HuH-7.5 (cell line): ENCODE measurements at regions not wholly inside any gene's neighbourhood (a gene's known extent, or its start where the extent isn't known, plus 50 kb on each side); places are given as distances from the start of the nearest gene placed in this dataset.

Source experiments
- DNase-seq: peaks from one replicate; pipeline ENCODE4 v3.0.0; 2011; ENCODE audit warnings: low spot score

DNA sequence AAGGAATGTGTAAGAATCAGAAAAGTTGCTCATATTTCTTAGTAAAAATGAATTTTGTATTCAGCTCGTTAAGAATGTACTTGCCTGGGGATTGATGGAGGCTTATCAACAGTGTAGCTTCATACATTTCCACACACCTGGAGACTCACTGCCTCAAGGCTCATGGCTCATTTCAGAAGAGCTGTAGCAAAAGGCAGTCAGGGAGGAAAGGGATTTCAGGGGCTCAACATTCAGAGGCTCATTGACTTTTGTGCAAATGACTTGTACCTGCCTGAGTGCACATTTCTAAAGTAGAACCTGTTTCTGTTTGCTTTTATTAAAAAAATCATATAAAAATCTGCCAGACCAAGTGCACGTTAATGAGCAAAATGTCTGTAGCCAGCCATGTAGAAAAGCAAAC lies 304.4 kb downstream of the KCNS3 start:
- no peak for DNase-seq

- no peak for DNase-seq
Measured at GRCh38 chr2:18180912-18181311, 302.4 kb downstream of the KCNS3 start.

DNA sequence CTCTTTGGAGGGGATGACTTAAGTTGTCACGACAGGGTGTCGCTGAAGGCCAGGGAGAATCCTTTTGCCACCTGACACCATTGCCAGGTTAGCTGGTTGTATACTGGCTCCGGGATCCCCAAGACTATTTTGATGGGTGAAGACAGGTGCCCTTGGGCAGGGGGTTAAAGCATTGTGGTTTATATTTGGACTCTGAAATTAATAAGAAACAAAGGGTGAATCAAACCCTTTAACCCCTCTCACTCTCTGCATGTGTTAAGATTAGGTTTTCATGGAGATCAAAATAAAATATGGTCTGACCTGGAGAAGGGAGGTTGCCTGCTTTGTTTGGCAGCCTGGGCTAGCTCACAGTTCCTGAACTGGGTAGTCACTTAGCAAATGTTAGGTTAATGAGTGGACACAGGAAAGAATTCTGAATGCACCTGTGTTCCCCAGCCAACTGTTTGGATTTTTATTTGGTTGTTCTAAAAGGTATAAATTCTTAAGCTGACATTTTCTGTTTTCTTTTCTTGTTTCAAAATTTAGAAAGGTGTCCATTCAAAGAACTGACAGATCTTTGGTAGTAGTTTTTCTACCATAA lies 301.7 kb downstream of the KCNS3 start:
- DNase-seq, result no peak

DNA sequence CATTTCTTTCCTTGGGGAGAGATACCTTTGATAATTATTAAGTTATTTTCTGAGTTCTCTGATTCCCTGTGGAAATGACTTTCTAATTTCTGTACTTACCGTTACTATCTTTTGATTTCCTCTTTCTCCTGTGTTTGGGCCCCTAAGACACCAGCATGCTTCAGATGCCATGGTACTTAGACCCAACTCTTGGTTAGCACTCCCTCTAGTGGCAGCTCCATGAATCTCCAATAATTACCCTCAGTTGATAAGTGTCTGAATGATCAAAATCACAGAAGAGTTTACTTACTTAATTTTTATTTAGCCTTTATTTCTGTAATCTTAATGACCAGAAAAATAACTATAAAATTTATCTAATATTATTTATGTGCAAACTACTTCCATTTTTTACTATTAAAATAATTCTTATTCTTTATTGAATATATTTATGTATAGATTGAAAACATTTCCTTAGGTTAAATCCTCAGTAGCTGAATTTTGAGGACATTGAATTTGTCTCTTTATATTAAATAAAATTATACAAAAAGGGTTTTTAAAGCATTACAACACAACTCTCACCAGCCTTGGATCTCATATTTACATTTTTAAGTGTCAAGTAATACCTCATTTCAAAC lies 300.4 kb downstream of the KCNS3 start:
- DNase-seq, result peak; percentile 10

DNA sequence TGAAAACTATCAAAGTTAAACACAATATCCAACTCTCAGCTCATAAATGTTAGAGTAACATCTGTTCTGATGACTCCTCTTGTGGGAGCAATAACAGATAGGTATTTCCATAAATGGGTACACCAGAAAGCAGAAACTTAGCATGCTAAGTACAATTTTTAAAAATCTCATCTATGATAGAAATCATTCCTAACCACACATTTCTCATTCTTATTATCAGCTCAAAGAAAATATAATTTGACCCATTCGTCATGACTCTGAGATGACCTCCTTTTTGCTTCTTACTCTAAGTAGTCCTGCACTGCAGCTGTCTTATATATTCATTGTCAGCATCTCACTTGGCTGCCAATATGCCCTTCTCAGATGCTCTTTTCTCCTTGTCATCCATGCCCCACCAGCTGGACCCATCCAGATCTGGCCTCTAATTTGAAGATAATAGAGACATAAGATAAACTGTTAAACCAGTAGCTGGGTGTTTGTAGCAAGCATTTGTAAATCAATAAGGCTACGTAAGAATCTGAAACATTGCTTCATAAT lies 298.3 kb downstream of the KCNS3 start:
- no peak for DNase-seq

DNA sequence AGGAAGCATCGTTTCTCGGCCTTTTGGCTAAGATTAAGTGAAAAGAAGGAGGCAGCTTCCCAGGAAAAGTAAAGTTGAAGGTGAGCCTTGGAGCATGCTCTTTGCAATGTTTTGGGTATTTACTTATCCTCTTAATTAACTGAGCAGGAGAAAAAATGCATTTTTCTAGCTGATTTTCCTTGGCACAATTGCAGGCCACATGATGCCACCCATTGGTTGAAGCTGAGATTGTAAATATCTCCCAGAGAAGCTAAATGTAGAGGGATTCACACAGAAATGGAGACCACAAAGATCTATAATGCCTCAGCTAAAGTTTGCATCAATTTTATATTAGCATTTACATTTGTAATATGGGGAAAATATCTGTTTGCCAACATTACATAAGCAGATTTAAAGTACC lies 294.1 kb downstream of the KCNS3 start:
- no peak for DNase-seq

GRCh38 chr2:18171191-18172139 lies 293.0 kb downstream of the KCNS3 start:
- no peak for DNase-seq

GRCh38 chr2:18170642-18171041 lies 292.2 kb downstream of the KCNS3 start:
- DNase-seq, result no peak

- DNase-seq, result no peak
Measured at GRCh38 chr2:18169893-18170175, 291.4 kb downstream of the KCNS3 start.

DNA sequence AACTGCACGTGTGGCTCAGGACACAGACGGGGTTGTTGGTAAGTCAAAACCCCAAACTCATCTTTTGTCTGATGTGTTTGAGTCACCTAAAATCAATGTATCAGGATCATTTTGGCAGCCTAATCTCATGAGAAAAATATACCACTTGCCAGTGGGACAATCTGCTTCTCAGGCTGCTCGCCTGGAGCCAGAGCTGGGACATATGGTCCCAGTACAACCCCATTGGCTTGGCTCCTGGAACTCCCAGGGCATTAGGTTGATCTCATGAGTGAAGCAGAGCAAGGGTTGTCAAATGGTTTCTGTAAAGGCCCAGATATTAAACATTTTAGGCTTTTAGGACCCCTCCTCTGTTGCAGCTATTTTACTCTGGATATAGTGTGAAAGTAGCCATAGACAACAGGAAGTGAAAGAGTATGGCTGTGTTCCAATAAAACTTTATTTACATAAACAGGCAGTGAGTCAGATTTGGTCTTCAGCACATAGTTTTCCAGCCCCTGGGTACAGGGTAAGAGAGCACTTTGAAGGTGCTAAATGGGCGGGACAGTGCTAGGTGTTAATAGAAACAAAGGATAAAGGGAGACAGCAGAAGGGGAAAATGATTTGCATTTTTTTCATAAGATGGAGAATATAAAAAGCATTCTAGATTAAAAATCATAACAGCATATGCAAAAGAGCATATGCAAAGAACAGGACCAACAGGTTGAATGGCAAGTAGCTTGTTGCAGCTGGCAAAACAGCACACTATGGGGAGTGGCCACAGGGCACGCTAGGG lies 290.8 kb downstream of the KCNS3 start:
- no peak for DNase-seq

DNA sequence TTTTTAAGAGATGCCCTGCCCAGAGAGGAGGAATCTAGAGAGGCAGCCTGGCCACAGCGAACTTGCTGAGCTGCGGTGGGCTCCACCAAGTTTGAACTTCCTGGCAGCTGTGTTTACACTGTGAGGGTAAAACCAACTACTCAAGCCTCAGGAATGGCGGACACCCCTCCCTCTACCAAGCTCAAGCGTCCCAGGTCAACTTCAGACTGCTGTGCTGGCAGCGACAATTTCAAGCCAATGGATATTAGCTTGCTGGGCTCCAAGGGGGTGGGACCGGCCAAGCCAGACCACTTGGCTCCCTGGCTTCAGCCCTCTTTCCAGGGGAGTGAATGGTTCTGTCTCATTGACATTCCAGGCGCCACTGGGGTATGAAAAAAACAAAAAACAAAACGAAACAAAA lies 289.4 kb downstream of the KCNS3 start:
- no peak for DNase-seq

GRCh38 chr2:18161681-18162080 lies 283.2 kb downstream of the KCNS3 start:
- no peak for DNase-seq

GRCh38 chr2:18159896-18160295 lies 281.4 kb downstream of the KCNS3 start:
- no peak for DNase-seq

DNA sequence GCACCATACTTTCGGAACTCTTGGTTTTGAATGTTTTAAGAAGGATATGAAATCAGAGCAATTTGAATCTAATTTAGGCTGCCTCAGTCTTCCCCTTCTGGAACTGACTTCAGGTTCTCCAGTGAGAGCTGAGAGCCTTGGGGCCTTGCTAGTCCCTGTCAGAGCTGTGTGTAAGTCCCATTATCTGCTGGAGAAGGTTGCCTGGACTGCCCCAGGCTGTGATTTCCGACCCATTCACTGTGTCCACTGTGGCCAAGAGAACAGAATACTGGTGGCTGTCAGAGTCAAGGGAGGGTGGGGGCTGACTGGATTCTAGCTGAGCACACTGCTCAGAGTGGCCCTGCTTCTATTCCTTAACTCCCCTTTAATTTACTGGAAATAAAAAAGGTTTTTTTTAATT lies 278.0 kb downstream of the KCNS3 start:
- no peak for DNase-seq

DNA sequence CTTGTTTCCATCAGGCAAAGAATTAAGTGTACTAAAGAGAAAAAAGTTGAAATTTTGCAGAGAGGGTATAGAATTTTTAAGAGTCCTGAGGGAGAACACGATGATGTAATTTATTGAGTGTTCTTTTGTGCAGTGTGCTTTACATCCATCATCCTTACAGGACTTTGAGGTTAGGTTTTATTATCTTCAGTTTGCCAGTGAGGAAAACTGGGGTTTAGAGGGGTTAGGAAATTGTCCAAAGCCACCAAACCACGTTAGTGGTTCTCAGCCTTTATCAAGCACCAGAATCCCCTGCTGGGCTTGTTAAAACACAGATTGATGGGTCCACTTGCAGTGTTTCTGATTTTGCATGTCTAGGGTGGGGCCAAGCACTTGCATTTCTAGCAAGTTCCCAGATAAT lies 277.5 kb downstream of the KCNS3 start:
- DNase-seq, result no peak

DNA sequence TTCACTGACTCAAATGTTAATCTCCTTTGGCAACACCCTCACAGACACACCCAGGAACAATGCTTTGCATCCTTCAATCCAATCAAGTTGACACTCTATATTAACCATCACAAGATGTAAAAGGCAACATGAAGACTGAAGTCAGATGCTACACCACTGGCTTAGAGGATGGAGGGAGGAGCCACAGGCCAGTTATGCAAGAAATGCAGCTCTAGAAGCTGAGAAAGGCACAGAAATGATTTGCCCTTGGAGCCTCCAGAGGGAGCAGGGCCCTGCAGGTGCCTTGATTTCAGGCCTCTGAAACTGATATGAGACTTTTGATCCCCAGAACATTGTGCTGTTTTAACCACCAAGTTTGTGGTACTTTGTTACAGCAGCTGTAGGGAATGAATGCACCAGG lies 276.3 kb downstream of the KCNS3 start:
- DNase-seq, result no peak

DNA sequence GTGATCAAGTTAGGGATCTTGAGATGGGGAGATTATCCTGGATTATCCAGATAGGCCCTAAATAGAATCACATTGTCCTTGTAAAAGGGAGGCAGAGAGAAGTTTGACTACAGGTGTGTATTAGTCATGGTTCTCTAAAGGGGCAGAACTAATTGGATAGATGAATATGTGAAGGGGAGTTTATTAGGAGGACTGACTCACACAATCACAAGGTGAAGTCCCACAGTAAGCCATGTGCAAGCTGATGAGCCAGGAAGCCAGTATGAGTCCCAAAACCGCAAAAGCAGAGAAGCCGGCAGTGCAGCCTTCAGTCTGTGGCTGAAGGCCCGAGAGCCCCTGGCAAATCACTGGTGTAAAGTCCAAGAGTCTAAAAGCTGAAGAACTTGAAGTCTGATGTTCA lies 275.8 kb downstream of the KCNS3 start:
- no peak for DNase-seq

DNA sequence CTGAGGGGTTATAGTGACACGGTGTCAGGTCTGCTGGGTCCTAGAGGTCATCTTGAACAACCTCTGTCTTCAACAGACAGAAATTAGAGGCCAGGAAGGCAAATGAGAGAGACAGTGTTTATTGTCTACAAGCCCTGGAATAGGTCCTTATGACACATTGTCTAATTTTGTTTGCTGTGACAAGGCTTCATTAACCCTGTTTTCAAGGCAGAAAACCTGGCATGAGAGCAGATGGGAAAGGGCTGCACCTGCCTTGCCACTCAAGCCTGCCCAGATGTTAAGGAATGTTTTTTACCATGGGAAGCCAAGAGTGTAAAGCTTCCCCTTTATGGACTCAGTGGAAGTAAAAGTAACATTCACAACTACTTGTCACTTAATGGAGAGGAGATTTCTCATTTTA lies 275.3 kb downstream of the KCNS3 start:
- DNase-seq, result no peak

GRCh38 chr2:18151237-18151636 lies 272.8 kb downstream of the KCNS3 start:
- no peak for DNase-seq

GRCh38 chr2:18149660-18150246 lies 271.3 kb downstream of the KCNS3 start:
- peak; percentile 7 for DNase-seq

DNA sequence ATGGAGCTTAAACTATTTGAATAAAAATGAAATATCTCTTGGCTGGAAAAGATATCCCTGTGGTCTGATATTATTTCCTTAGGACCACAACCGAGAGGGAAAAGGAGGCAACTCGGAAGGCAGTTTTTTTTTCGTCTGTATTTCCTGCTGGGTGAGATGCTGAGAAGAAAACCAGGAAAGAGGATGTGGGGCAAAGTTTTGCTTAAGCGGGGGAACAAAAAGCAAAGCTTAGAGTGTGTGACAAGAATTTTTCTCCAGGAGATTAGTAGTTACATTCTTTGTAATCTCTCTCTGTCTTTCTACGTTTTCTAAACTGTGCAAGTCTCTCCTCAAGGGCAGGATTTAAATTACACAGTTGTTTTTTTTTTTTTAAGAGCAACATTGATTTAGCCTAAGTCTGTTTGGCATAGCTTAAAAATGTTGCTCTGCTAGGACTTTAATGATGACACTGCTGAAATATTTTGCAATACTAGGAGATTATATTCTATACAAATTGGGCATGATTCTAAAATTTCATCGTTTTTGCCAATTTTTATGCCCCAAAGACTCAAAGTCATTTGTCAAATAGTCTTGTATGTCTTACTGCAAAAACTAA lies 258.5 kb downstream of the KCNS3 start:
- no peak for DNase-seq

- DNase-seq, result no peak
Measured at GRCh38 chr2:18133310-18133709, 254.8 kb downstream of the KCNS3 start.
